GM18868 (cell line): ENCODE measurements at regions not wholly inside any gene's neighbourhood (a gene's known extent, or its start where the extent isn't known, plus 50 kb on each side); places are given as distances from the start of the nearest gene placed in this dataset.

Experiments
- ATAC-seq: cut with Tn5 transposase; IDR thresholded peaks from one replicate; pipeline ENCODE4 v1.9.1; 2021; ENCODE audit warnings: mild to moderate bottlenecking, moderate library complexity; ENCODE audit not compliant: unreplicated experiment

DNA sequence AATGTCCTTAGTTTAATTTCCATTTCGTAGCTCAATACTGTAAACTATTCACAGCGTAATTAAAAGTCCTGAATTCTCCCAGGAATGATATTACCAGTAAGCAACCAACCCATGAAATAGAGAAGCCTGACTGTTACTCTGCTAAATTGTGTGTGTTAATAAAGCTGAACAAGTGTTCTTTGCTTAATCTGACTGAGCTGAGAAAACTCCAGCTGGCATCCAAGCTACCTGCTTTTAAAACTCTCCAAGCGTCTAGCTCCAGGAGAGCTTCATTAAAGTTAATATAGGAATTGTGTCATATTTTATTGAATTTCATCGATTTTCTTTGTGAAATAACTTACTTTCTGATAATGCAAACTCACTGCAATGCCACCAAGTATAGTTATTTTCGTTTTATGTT is 524.4 kb downstream of the SLC16A7 start:
- no peak for ATAC-seq

DNA sequence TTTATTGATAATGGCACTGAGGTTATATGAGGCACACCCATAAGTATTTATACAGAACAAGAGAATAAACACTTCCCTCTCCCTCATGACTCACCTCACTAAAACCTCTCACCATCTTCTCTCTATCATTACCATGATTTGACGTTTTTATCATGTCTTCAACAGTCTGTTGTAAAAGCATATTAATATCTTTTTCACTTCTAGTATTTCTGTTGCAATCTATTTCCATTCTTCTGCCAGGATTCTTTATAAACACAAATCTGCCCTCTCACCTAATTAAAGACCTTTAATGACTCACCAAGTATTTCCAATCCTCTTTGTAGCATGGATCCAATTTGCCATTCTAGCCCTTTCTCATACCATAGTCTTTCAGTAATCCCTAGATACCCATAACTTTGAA is 527.7 kb downstream of the SLC16A7 start:
- no peak for ATAC-seq

DNA sequence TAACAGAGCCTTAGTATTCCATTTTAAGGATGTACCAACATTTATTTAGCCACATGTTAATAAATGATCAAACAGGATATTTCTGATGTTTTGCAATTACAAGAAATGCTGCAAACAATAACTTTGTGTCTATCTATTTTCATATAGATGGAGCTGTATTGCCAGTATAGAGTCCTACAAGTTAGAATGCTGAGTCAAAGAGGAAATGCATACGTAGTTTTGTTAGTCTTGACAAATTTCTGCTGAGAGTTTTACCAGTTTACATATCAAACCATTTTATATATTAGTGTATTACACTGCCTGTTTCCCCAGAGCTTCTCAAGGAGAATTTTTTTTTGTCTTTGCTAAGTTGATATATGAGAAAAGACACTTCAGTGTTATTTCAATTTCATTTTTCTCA is 541.7 kb downstream of the SLC16A7 start:
- no peak for ATAC-seq

DNA sequence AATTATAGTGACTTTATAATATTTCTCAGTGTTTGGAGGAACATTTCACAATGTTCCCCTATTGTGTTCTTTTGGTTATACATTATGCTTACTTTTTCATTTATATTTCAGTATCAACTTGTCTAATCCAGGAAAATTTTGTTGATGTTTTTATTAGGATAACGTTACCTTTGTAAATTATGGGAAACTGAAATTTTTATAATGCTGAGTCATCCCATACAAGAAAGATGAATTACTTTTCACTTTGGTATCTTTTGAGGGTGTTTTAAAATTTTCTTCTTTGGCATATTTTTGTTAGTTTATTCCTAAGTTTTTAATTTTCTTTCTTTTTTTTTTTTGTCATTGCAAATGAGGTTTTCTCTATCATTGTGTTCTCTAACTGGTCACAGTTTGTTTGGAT is 542.7 kb downstream of the SLC16A7 start:
- ATAC-seq, result no peak

DNA sequence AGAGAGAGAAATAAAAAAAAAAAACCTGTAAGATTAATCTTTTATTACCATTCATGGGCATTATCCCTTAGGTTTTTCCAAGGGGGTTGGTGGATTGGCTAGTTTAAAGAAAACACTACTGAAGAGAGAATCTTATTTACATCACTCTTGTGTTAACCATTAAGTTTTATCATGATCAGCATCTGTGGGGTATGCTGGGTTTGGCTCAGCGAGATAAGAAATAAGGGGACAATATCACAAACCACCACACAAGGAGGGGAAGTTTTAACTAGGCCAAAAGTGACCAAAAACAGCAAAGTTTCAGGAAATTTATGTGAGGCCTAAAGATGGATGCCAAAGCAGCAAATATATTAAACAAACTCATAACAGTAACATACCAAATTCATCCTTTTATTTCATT is 548.6 kb downstream of the SLC16A7 start:
- no peak for ATAC-seq

DNA sequence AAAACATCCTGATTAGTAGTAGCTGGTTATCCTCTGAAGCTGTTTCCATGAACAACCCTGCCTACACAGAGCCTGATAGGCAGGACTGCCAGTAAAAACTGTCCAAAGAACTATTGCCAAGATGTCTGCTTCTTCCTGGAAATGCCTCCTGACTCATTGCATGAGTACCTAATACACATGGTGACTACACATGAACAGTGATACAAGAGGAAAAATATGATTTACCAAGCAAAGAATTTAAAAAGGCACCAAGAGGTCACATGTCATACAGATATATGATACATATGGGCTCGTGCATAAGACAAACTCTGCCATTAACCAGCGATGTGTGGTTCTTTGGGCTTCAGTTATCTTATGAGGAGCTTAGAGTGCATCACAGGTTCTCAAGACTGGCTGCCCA is 552.3 kb downstream of the SLC16A7 start:
- no peak for ATAC-seq

DNA sequence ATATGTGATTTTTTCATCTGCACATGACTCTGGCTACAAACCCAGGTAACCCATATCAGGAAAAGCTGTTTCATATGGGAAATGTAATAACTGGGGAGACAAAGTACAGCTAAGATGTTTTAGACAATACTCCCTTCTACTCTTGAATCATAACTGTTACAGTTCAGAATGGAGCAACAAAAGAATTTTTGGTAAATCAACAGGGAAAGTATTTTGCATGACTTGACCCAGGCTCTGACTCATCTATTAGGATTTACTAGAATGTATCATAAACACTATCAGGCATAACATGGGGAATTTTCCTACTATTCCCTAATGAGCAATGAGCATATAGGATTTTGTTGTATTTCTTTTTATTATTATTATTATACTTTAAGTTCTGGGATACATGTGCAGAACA is 553.0 kb downstream of the SLC16A7 start:
- ATAC-seq, result no peak

DNA sequence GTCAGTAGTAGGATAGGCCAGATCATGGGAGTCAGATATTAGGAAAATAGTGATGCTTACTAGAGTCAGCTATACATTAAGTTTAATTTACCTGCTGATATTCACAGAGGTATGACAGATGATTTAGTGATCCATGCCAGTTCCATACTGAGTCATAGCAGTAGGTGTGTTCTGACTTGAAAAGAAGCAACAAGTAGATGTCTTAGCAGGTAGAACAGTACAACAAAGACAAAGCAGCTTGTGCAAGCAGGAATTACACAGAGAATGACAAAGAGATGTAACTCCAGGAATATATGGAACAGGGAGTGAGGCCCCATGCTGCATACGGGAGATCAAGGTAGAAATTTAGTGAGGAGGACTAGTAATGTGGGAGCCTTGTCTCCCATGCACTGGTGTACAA is 556.9 kb downstream of the SLC16A7 start:
- ATAC-seq, result peak; percentile 70

DNA sequence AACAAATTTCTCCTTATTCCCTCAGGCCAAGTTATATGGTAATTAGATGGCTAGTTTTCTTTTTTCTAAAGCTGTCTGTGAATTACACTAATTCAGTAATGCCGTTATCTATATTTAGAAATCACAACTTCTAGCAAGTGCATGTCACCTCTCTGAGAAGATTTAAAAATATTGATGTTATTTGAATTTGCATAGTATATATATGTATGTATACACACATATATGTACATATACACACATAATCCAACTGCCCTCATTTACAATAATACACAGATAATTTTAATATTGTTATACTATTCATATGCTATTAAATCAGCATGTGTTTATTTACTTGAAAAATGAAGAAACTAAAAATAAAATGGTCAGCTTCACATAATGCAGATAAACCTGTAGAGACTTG is 563.9 kb downstream of the SLC16A7 start:
- no peak for ATAC-seq

DNA sequence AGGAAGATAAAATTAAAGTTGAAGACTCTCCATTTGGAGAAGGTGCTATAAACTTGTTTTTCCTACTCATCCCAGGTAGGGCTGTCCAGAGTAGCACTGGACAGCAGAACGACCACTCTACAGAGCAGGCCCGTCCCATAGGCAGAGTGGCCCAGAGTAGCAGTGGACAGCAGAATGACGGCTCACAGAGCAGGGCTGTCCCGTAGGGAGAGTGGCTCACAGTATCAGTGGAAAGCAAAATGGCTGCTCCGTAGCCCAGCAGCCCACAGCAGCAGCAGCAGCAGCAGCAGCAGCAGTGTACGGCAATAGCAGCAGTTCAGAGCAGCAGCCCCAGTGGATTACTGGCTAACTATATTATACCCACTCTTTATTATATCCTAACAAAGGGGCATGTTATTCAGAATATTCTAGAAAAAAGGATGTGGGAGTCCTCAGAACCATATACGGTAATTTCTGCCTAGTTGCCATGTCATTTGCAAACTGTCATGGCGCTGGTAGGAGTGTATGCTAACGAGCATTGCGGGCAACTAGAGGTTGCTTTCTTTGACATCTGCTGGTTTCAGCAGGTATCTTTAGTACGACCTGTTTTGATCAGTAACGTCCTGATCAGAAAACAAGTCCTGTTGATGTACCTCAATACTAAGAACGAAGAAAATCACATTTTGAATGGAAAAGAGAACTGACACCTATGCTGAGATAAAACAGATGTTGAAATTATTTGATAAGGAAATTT is 567.3 kb downstream of the SLC16A7 start:
- no peak for ATAC-seq

DNA sequence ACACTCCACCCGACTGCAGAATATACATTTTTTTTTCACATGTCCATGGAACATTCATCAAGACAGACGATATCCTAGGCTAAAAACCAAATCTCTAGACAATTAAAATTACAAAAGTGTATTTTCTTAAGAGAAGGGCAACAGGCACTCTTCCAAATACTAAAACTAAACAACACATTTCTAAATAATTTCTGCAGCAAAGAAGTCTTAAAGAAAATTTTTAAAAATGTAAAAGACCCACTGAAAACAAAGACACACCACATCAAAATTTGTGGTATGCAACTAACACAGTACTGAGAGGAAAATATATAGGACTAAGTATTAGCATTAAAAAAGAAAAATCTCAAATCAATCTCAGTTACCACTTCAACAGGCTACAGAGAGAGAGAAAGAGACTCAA is 570.0 kb downstream of the SLC16A7 start:
- no peak for ATAC-seq

DNA sequence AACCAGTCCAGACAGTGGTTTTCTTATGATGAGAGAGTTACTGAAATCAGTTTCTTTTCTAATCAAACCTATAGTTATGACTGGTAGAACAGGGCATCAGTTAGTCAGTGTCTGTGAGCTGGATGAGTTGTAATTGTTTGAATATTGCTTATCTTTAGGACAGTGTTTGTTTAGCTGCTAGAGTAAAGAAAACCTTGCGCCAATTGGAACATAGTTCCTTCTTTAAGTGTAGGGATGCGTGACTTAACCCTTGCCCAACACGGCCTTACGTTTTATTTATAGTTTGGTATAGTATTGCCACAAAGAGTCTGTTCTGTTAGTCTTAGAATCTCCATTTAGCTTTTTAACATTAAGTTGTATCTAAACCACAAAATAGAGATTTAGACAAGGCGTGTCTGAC is 572.6 kb downstream of the SLC16A7 start:
- no peak for ATAC-seq

DNA sequence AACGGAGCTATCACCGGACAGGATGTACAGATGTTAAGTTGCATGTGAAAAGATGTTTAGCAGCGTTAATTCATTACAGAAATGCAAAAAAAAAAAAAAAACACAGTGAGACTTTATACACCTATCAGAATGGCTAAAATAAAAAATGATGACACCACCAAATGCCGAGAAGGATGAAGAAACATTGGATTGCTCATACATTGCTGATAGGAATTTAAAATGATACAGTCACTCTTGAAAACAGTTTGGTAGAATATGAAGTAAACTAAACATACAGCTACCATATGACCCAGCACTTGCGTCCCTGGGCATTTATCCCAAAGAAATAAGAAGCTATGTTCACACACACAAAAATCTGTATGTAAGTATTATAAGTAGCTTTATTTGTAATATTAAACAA is 574.1 kb downstream of the SLC16A7 start:
- no peak for ATAC-seq

DNA sequence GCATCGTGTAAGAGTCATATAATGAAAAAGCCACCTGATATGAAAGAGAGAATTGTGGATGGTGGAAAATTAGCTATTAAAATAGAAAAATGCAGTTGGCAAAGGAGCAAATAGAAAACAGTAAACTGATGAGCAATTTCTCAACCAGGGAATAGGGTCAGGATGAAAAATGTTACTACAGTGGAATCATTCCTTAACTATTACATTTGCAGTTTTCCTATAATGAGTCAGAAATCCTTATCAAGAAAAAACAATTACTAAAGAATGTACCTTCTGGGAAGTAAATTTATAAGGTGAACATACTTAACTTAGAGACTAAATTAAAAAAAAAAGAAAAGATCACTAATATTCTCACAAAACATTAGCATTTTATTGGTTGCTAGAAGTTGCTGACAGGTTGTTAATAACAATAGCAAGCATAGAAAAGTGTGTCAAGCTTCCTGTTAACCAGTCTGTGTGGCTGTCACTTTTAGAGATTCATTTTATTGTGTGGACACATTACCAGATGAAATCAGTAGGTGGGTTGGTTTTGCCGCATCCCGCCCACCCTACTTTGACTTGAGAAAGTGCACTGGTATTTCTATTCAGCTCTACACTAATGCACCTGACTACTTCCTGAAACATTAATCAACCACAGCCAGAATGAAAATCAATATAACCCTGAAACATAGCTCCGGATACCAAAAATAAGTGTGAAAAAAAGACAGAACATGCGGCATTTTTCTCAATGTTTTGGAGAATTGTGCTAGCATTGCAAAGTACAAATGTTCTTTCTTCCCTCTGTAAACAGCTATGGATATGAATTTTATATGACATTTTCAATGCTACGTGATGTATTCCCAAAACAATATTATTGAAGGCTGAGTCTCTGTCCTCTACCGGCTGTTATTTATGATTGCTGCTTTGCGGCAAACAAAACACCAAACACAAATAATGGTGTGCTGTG is 576.7 kb downstream of the SLC16A7 start:
- no peak for ATAC-seq

DNA sequence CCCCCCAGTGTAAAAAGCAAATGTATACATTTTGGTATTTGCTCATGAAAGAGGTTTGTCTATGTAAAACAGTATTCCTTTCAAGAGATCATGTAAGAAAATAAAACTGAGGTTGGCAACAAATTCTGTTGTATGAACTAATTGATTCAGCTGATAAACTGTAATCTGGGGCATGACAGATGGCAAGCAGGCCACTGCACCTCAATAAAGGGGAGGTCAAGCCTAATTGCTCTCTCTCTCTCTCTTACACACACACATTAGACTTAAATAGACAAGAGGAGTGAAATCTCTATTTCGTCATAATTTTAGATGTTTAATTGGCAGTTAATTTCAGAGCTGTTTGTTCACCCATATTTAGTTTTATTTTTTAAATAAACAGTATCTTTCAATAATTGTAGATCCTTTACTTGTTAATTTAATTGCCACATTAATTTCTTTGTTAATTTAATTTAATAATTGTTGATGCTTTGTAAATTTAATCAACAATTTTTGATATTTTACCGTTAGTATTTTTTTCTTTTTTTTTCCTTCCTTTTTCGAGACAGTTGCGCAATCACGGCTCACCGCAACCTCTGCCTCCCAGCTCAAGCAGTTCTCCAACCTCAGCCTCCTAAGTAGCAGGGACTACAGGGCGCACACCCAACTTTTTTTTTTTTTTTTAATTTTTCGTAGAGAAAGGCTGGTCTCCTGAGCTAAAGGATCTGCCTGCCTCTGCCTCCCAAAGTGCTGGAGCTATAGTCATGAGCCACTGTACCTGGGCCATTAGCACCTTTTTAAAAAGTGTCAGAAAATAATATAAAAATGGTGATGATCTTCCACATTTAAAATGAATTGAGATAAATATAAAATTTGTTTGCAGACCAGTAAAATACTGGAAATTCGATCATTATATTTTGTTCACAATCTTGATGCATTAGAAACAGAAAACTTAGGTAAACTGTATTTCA is 577.7 kb downstream of the SLC16A7 start:
- no peak for ATAC-seq

DNA sequence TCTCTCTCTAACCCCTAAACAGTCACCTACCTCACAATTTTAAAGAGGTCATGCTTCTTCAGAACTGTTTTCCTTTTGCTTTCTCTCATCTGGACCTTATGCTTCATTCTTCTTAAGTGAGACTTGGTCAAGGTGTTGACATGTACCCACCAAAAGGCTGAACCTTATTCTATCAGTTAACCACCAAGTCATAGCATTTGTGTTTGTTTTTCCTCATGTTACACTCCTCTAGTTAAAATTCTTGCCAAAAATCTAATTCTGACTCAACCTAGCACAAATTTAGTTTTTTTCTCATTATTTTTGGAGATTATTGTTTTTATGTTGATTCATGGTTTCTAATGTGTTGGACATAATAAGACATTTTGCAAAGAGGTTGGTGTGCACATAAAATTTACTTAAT is 578.6 kb downstream of the SLC16A7 start:
- ATAC-seq, result no peak

DNA sequence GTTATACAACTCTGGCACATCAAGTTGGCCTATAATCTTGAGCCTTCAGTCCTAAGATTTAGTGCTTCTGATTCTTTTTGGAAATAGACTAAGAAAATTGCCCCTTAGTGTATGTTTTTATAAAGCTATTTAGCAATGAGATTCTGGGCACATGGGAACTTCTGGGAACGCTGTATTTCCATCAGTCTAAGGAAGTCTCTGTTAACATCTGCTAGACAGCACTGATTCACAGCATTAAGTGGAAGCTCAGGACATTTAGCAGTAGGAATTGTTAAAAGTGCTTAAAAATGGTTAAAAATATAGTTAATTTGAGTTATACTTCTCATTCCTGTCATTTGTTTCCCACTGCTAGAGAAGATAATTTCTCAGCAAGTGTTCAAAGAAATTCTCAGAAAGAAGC is 579.1 kb downstream of the SLC16A7 start:
- no peak for ATAC-seq

DNA sequence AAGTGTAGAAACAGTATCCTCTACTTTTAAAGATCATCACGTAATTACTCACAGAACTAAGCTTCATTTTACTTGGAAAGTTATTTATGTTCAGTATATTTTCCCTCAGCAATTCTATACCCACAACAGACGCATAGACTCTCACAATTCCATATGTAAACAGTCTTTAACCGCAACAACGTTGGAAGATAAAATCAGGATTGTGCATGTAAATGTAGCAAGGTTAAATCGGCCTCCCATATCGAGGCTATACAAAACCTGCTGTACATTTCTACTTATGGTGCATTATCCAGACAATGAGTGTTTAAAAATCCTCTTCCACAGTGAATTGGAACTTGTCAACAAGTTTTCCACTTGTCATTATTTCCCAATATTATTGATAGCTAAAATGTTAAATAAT is 581.1 kb downstream of the SLC16A7 start:
- ATAC-seq, result no peak

DNA sequence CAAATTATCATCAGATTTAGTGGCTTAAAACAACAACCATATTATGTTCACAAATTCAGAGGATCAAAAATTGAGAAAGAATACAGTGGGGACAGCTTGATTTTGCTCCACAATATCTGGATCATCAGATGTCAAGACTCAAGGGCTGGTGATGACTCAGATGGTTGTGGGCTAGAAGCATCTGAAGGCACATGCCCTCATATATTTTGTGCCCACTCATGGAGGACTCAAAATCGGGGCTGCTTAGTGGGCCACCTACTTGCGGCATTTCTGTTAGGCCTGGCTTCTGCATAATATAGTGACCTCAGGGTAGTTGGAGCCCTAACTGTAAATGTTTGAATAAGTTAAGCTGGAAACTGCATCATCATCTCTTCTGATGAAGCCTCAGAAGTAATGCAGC is 584.5 kb downstream of the SLC16A7 start:
- ATAC-seq, result no peak

DNA sequence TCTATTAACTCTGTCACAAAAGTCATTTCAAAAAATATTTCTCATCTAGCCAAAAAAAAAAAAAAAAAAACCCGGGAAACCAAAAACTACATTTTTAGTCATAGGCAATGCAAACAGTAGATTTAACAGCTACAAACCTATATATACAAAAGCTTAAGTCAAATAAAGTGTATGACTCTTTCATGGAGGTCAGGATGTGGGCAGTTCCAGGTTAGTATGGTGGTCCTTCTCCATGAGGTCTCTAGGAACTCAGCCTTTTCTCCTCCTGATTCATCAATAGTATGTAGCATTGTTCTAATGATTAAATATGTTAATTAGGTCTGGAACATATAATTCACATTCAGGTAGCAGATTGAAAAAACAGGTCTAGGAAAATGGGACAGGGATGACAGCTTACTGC is 586.5 kb downstream of the SLC16A7 start:
- ATAC-seq, result no peak

DNA sequence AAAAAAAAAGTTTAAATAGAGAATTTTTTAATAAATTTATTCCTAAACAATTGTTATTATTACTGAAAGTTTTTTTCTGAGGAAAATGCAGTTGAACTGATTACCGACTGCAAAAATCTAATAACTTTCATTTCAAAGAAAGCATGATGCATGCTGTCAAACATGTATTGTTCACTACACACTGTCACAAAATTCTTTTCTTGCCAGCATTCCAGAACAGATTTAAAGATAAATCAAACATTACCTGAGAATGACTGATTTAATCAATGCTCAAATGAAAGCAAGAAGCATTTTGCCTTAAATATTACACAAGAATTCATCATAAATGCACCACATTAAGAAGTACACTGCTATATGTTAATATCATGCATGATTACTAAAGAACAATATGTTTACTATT is 588.3 kb downstream of the SLC16A7 start:
- no peak for ATAC-seq
